Neural cell (in vitro differentiated cells): ENCODE measurements at regions not wholly inside any gene's neighbourhood (a gene's known extent, or its start where the extent isn't known, plus 50 kb on each side); places are given as distances from the start of the nearest gene placed in this dataset.

Source experiments
- CTCF ChIP-seq: fragments of 450-650 bp; IDR thresholded peaks from 2 replicates; pipeline ENCODE4 v1.5.1; 2014; ENCODE audit warnings: antibody characterized with exemption, mild to moderate bottlenecking, moderate library complexity; ENCODE audit not compliant: poor library complexity, severe bottlenecking
- EP300 ChIP-seq: fragments of 450-650 bp; conservative IDR thresholded peaks from 2 replicates; pipeline ENCODE4 v1.6.1; 2014; ENCODE audit warnings: antibody characterized with exemption, mild to moderate bottlenecking, moderate library complexity; ENCODE audit not compliant: poor library complexity, severe bottlenecking
- EZH2 ChIP-seq: fragments of 200-600, 300-800 bp; shearing (Covaris generic), sonication (generic); IDR thresholded peaks from 2 replicates; pipeline ENCODE4 v1.6.1; 2014; ENCODE audit warnings: antibody characterized with exemption, low read length, borderline replicate concordance, mild to moderate bottlenecking; ENCODE audit not compliant: insufficient read depth, poor library complexity, severe bottlenecking
- MXI1 ChIP-seq: fragments of 450-650 bp; conservative IDR thresholded peaks from 2 replicates; pipeline ENCODE4 v1.6.1; 2014; ENCODE audit warnings: antibody characterized with exemption, mild to moderate bottlenecking; ENCODE audit not compliant: poor library complexity, severe bottlenecking
- POLR2AphosphoS5 ChIP-seq: IDR thresholded peaks from 2 replicates; pipeline ENCODE4 v1.6.1; 2012
- RAD21 ChIP-seq: fragments of 450-650 bp; conservative IDR thresholded peaks from 2 replicates; pipeline ENCODE4 v1.6.1; 2014; ENCODE audit warnings: antibody characterized with exemption, mild to moderate bottlenecking, moderate library complexity
- REST ChIP-seq: IDR thresholded peaks from 2 replicates; pipeline ENCODE4 v1.6.1; 2012; ENCODE audit warnings: borderline replicate concordance
- SMC3 ChIP-seq: fragments of 450-650 bp; conservative IDR thresholded peaks from 2 replicates; pipeline ENCODE4 v1.6.1; 2014; ENCODE audit warnings: antibody characterized with exemption, mild to moderate bottlenecking, moderate library complexity; ENCODE audit not compliant: poor library complexity
- TAF1 ChIP-seq: IDR thresholded peaks from 2 replicates; pipeline ENCODE4 v1.6.1; 2012; ENCODE audit warnings: low read depth

GRCh38 chr11:80520507-80520887, 1079.7 kb upstream of the TENM4 start:
- TF ChIP-seq EZH2 = no peak
- no peak for TF ChIP-seq CTCF
- no peak for TF ChIP-seq POLR2AphosphoS5
- no peak for TF ChIP-seq SMC3
- no peak for TF ChIP-seq RAD21
- no peak for TF ChIP-seq MXI1
- no peak for TF ChIP-seq REST
- TF ChIP-seq EP300 = no peak
- TF ChIP-seq TAF1 = no peak
